GM10248 (cell line): ENCODE measurements at regions not wholly inside any gene's neighbourhood (a gene's known extent, or its start where the extent isn't known, plus 50 kb on each side); places are given as distances from the start of the nearest gene placed in this dataset.

Experiments
- CTCF ChIA-PET: fragments of 300-600 bp; sonication (Branson Sonifier 250); formaldehyde crosslinking; extraction: SDS; loops from one replicate; lab custom pipeline; 2021; ENCODE audit warnings: antibody characterized with exemption; lab: Yijun Ruan, JAX
- POLR2A ChIA-PET: fragments of 350-650 bp; sonication (Branson Sonifier 250); formaldehyde crosslinking; extraction: SDS; loops from one replicate; lab custom pipeline; 2020; ENCODE audit warnings: antibody characterized with exemption; lab: Yijun Ruan, JAX
- DNase-seq: peaks from one replicate; pipeline ENCODE4 v3.0.0; 2012; ENCODE audit errors: extremely low spot score
- TF ChIP-seq, protein P1 (sequence below): IDR thresholded peaks from 2 replicates; pipeline ENCODE4 v1.5.1; 2012; ENCODE audit warnings: mild to moderate bottlenecking, low read depth; ENCODE audit errors: extremely low read depth, missing control alignments, control extremely low read depth

DNA sequence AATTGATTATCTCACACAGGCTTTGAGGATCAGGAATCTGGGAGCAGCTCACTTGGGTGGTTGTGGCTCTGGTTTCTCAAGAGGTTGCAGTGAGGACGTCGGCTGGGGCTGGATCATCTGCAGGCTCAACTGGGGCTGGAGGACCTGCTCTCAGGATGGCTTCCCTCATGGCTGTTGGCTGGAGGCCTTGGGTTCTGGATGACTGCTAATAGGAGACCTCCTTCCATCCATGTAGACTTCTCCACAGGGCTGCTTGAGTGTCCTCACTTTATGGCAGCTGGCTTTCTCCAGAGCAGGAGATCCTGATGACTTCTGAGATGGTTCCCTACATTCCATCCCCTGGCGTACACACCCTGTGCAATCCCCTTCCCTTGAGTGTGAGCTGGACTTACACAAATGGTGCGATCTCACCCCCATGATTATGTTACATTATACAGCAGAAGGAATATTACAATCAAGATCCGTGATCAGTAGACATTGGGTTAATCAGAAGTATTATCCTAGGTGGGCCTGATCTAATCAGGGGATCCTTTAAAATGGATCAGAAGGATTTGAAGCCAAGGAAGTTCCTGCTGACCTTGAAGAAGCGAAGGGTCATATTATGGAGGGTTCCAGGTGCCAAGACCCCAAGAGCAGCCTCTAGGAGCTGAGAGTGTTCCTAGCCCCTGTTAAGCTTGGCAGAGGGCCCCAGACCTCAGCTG lies 122.2 kb downstream of the CXCL12 start:
- ChIA-PET POLR2A (no interaction called here), CTCF (interaction anchor here (1.3 to 1.6 kb wide), 2 partner anchors 13 to 14 kb away, joined by 3 read pairs; no protein-coding TSS in a partner anchor)
- TF ChIP-seq, protein P1, sequence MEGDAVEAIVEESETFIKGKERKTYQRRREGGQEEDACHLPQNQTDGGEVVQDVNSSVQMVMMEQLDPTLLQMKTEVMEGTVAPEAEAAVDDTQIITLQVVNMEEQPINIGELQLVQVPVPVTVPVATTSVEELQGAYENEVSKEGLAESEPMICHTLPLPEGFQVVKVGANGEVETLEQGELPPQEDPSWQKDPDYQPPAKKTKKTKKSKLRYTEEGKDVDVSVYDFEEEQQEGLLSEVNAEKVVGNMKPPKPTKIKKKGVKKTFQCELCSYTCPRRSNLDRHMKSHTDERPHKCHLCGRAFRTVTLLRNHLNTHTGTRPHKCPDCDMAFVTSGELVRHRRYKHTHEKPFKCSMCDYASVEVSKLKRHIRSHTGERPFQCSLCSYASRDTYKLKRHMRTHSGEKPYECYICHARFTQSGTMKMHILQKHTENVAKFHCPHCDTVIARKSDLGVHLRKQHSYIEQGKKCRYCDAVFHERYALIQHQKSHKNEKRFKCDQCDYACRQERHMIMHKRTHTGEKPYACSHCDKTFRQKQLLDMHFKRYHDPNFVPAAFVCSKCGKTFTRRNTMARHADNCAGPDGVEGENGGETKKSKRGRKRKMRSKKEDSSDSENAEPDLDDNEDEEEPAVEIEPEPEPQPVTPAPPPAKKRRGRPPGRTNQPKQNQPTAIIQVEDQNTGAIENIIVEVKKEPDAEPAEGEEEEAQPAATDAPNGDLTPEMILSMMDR: no peak
- no peak for DNase-seq

DNA sequence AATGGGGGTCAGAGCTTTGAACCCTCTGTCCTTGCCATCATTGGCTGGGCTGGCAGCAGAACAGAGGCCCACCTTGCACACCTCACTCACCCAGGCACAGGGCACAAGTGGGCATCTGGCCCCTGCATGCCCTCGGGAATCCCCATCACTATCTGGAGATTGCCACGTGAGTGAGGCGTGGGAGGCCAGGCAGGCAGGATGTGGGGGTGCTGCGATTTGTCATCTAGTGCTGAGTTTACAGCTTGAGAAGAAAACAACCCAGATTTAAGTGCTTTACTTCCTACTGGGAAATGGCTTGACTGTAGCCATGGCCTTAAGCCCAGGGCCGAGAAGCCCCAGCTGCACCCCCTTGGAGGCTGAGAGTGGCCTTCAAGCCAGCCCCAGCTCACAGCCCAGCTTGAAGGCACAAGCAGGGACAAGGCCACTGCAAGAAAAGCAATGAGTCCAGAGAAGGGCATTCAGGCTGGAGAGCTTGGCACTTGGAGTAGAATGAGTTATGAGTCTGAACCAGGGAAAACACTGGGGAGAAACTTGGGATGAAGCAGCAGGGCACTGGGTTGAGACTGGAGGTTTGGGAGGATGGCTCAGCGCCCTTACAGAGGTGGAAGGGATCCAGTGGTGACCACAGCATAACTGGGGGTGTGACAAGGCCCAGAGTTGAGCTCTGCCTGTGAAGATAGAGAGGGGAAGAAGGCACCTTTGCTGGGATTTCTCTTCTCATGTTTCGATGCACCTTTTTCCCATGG lies 123.0 kb downstream of the CXCL12 start:
- ChIA-PET CTCF (interaction anchor here (1.3 to 1.6 kb wide), 4 partner anchors 10 to 46 kb away, joined by 3 to 4 read pairs (median 4); no protein-coding TSS in a partner anchor), POLR2A (no interaction called here)
- peak; percentile 37 for DNase-seq
- TF ChIP-seq, protein P1: no peak

DNA sequence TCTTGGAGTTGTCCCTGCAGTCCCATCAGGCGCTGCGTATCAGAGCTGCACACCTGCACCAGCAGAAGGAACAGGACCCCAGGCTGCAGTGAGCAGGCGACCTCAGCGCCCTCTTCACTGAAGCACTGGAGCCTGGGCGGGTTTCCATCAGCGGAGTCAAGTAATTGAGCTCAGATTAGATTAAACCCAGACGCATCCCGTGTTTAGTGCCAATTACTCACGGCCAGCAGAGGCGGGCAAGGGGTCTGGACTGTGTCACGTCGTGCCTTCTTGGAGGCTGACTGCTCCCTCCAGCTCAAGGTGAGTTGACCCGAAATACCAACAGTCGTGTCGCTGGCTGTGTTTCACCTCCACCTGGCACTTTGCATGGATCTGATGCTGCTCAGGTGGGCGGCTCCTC lies 123.6 kb downstream of the CXCL12 start:
- CTCF ChIA-PET: interaction anchor here (1.3 to 1.6 kb wide), 4 partner anchors 10 to 47 kb away, joined by 3 to 4 read pairs (median 4); no protein-coding TSS in a partner anchor
- POLR2A ChIA-PET: no interaction called here
- DNase-seq: no peak
- TF ChIP-seq, protein P1: no peak

DNA sequence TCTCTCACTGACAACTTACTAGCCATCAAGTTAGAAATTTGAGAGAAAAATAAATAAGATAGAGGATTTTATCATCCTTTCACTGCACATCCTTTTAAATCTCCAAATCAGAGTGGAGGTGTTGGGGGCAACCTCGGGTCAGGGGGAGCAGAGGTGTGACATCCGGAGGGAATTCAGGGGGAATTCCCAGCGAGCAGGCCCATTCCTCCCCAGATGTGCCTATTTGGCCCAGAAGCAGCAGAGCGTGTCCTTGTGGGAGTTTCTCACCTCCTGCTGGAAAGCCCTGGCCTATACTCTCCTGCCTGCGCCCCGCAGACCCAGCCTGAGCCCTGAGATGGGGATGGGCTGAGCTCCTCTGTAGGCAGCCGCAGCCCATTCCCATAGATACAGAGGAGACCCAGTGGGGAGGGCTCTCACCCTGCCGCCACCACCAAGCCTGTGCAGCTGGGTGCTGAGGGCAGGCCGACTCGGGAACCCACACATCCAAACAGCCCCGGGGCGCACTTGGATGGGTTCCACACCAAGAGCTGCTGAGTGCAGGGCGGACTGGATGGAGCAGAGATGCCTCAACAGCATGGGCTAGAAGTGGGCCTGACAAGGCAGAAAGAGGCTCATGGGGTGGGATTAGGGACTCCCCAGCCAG lies 124.5 kb downstream of the CXCL12 start:
- no peak for DNase-seq
- TF ChIP-seq, protein P1: no peak
- ChIA-PET CTCF (interaction anchor here (1.0 to 1.4 kb wide), 2 partner anchors 9 to 10 kb away, joined by 3 to 4 read pairs; no protein-coding TSS in a partner anchor), POLR2A (no interaction called here)

DNA sequence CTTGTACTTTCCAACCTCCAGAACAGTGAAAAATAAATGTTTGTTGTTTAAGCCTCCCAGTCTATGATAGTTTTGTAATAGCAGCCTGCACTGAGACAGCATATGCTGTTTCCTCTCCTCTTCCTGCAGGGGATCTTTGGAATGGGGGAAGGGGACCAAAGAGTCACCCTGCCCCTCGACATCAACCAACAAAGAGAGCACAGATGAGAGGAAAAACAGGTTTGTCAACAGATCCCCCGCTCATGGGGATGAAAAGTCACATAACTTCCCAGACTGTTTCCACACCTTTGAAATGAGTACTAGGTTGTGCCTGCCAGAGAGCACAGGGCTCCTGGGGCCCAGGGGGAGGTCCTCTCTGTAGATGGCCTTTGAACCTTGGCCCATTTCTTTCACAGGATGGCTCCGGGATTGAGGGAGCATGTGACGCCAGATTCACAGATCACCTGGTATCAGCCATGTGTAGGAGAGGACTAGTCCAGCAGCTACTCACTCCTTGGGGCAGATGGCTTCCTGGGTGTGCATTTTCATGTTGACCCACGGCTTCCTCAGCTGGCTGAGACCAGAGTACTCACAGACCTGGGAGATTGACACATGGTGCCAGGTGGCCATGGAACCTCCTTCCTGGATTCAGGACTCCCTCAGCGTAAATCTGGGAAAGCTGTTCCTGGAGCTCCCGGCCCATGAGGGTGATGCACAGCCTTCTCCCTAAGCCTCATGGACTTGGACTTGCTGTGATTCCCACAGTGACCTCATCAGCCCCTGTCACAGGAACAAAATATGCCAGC lies 125.6 kb downstream of the CXCL12 start:
- TF ChIP-seq, protein P1: no peak
- DNase-seq: no peak
- CTCF ChIA-PET: no interaction called here
- POLR2A ChIA-PET: no interaction called here

DNA sequence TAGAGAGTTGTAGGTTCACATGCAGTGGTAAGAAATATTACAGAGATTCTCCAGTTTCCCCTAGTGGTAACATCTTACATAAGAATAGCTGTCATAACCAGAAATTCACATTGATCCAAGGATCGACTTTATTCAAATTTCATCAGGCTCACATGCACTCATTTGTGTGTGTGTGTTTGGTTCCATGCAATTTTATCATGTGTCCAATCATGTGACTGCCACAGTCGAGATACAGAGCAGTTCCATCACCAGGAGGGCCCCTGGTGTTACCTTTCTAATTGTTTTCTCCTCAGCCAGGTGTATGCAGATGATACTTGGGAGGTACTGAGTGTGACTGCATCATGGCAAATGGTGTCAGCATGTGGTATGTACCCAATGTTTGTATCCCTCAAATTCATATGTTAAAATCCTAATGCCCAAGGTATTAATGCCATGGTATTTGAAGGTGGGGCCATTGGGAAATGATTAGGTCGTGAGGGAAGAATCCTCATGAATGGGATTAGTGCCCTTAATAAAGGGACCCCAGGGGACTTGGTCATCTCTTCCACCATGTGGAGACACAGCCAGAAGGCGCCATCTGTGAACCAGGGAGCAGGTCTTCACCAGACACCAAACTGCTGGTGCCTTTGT lies 126.3 kb downstream of the CXCL12 start:
- CTCF ChIA-PET: no interaction called here
- TF ChIP-seq, protein P1: no peak
- no peak for DNase-seq
- POLR2A ChIA-PET: no interaction called here
